NCI-H748 (cell line): ENCODE measurements at regions not wholly inside any gene's neighbourhood (a gene's known extent, or its start where the extent isn't known, plus 50 kb on each side); places are given as distances from the start of the nearest gene placed in this dataset.
"Not testable (repeated sequence)": the region's sequence is repeated elsewhere in the genome, so short reads cannot be mapped to it uniquely, and the experiment has no call there.

Experiments used
- DNase-seq: peaks from one replicate; lab custom pipeline; 2025; ENCODE audit not compliant: unreplicated experiment; lab: John Stamatoyannopoulos, UW

- no peak for DNase-seq
Observed at GRCh38 chr1:38787041-38787440, 72.5 kb downstream of the RRAGC start.

- DNase-seq: no peak
Observed at GRCh38 chr1:38786040-38786436, 73.5 kb downstream of the RRAGC start.

- DNase-seq: no peak
Observed at GRCh38 chr1:38785285-38786039, 74.1 kb downstream of the RRAGC start.

- no peak for DNase-seq
Observed at GRCh38 chr1:38784452-38785284, 74.9 kb downstream of the RRAGC start.

- peak; percentile 67 for DNase-seq
Observed at GRCh38 chr1:38783640-38784229, 75.8 kb downstream of the RRAGC start.

- DNase-seq: no peak
Observed at GRCh38 chr1:38781872-38782617, 77.5 kb downstream of the RRAGC start.

- no peak for DNase-seq
Observed at GRCh38 chr1:38780133-38780532, 79.4 kb downstream of the RRAGC start.

- no peak for DNase-seq
Observed at GRCh38 chr1:38779491-38779890, 80.1 kb downstream of the RRAGC start.

- no peak for DNase-seq
Observed at GRCh38 chr1:38778521-38778920, 81.1 kb downstream of the RRAGC start.

- DNase-seq: no peak
Observed at GRCh38 chr1:38778051-38778450, 81.5 kb downstream of the RRAGC start.

- no peak for DNase-seq
Observed at GRCh38 chr1:38777464-38777957, 82.1 kb downstream of the RRAGC start.

GRCh38 chr1:38776466-38777065, 83.0 kb downstream of the RRAGC start:
- DNase-seq: peak; percentile 71

- DNase-seq: no peak
Observed at GRCh38 chr1:38775175-38775845, 84.3 kb downstream of the RRAGC start.

- DNase-seq: no peak
Observed at GRCh38 chr1:38773483-38773882, 86.1 kb downstream of the RRAGC start.

- no peak for DNase-seq
Observed at GRCh38 chr1:38772953-38773352, 86.6 kb downstream of the RRAGC start.

GRCh38 chr1:38772026-38772425, 87.5 kb downstream of the RRAGC start:
- no peak for DNase-seq

GRCh38 chr1:38770516-38771173, 88.9 kb downstream of the RRAGC start:
- not testable (repeated sequence) for DNase-seq

- DNase-seq: no peak
Observed at GRCh38 chr1:38766125-38766524, 93.4 kb downstream of the RRAGC start.

- no peak for DNase-seq
Observed at GRCh38 chr1:38763121-38763520, 96.5 kb downstream of the RRAGC start.

- DNase-seq: no peak
Observed at GRCh38 chr1:38760562-38760961, 99.0 kb downstream of the RRAGC start.
